ENCODE measurements at regions not wholly inside any gene's neighbourhood (a gene's known extent, or its start where the extent isn't known, plus 50 kb on each side); places are given as distances from the start of the nearest gene placed in this dataset.

- no peak overlapping the region for H3K4me3 ChIP-seq (ENCODE audit: low read length)
- no peak for DNase-seq (ENCODE audit: low read depth)
- TF ChIP-seq, protein P1, sequence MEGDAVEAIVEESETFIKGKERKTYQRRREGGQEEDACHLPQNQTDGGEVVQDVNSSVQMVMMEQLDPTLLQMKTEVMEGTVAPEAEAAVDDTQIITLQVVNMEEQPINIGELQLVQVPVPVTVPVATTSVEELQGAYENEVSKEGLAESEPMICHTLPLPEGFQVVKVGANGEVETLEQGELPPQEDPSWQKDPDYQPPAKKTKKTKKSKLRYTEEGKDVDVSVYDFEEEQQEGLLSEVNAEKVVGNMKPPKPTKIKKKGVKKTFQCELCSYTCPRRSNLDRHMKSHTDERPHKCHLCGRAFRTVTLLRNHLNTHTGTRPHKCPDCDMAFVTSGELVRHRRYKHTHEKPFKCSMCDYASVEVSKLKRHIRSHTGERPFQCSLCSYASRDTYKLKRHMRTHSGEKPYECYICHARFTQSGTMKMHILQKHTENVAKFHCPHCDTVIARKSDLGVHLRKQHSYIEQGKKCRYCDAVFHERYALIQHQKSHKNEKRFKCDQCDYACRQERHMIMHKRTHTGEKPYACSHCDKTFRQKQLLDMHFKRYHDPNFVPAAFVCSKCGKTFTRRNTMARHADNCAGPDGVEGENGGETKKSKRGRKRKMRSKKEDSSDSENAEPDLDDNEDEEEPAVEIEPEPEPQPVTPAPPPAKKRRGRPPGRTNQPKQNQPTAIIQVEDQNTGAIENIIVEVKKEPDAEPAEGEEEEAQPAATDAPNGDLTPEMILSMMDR (conservative IDR thresholded peaks at IDR 0.05; ENCODE audit: low read length): no peak
Measured at GRCh38 chr16:75837264-75837663, 111.0 kb upstream of the CPHXL start.

- no peak for DNase-seq (ENCODE audit: low read depth)
- H3K4me3 ChIP-seq (ENCODE audit: low read length): no peak overlapping the region
- TF ChIP-seq, protein P1 (conservative IDR thresholded peaks at IDR 0.05; ENCODE audit: low read length): no peak
Measured at GRCh38 chr16:75837681-75838080, 111.4 kb upstream of the CPHXL start.

DNA sequence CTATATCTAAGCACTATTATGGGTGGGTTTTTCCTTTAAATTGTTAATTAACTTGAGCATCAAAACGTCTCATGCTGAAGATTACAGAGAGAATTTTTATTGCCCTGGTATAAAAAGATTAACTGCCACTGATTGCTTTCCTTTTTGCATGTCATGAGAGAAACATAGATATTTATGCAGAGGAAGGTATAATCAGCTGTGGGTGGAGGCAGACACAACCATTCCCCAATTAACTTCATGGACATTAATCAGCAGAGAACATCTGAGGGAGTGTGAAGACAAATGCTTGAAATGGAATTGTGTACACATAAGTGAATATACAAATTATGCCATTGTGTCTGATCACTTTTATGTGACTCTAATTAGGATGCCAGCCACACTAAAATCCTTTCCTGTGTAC lies 115.2 kb upstream of the CPHXL start:
- TF ChIP-seq, protein P1 (conservative IDR thresholded peaks at IDR 0.05; ENCODE audit: low read length): no peak
- DNase-seq (ENCODE audit: low read depth): no peak
- H3K4me3 ChIP-seq (ENCODE audit: low read length): no peak overlapping the region

DNA sequence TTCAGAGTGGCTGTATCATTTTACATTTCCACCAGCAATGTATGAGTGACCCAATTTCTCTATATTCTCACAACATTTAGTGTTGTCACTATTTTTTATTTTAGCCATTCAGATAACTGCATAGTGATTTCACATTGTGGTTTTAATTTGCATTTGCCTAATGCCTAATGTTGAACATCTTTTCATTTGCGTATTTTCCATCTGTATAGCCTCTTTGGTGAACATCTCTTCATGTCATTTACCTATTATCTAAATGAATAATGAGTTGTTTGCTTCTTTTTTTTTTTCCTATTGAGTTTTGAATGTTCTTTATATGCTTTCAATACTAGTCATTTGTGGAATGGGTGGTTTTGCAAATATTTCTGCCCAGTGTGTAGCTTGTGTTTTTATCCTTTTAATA lies 120.9 kb upstream of the CPHXL start:
- H3K4me3 ChIP-seq (ENCODE audit: low read length): no peak overlapping the region
- no peak for DNase-seq (ENCODE audit: low read depth)
- TF ChIP-seq, protein P1 (conservative IDR thresholded peaks at IDR 0.05; ENCODE audit: low read length): no peak

DNA sequence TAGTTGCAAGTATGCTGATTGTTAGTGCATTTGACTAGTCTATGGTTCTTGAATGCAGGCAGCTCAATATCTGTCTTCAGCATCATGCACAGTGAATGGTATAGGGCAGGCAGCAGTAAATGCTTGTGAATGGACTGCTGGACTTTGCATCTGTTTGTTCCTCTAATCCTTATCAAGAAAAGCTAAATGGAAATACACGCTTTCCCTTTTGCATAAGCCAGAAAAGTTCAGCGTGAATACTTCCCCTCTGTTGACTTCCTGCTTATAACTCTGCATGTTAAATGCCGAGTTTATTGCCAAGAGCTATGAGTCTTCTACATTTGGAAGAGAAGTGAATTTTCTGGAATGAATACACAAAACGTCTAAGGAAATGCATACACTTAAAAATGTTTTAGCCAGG lies 127.9 kb upstream of the CPHXL start:
- no peak for DNase-seq (ENCODE audit: low read depth)
- TF ChIP-seq, protein P1 (conservative IDR thresholded peaks at IDR 0.05; ENCODE audit: low read length): no peak
- no peak overlapping the region for H3K4me3 ChIP-seq (ENCODE audit: low read length)

DNA sequence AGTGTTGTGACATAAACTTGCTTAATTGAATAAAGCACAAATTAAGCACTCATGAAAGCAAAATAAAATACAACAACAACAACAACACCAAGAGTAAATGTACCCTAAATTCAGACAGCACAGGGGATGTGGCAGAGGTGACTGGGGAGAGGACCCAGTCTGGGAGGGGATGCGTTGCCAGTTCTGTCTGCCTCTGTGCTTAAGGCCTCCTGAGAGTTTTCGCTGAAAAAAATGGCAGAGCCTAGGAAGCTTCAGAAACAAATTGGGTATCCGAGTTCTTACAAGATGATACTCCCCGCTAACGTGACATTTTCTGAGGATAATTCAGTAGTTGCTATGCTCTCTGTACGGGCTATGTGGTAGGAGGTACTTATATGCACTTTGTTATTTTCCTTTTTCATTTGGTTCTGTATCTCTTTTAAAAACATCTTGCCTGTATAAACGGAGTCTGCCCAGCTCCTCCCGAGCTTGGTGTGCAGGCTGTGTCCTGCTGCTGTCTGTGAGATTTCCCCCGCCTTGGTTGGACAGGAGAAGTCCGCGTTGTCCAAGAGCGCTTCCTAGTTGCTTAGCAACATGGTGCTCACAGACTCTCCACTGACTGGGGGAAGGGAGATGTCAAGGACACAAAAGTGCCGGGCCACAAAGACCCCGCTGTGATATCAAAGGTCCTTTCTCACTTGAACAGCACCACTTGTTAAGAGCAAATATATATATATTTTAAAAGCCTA lies 134.2 kb upstream of the CPHXL start:
- no peak for DNase-seq (ENCODE audit: low read depth)
- TF ChIP-seq, protein P1 (conservative IDR thresholded peaks at IDR 0.05; ENCODE audit: low read length): no peak
- no peak overlapping the region for H3K4me3 ChIP-seq (ENCODE audit: low read length)

- TF ChIP-seq, protein P1 (conservative IDR thresholded peaks at IDR 0.05; ENCODE audit: low read length): no peak
- no peak overlapping the region for H3K4me3 ChIP-seq (ENCODE audit: low read length)
- DNase-seq (ENCODE audit: low read depth): no peak
Measured at GRCh38 chr16:75861311-75862097, 135.2 kb upstream of the CPHXL start.

All from AG10803 (cell line).